GM19467 (cell line): ENCODE measurements at regions not wholly inside any gene's neighbourhood (a gene's known extent, or its start where the extent isn't known, plus 50 kb on each side); places are given as distances from the start of the nearest gene placed in this dataset.
"Not testable (repeated sequence)": the region's sequence is repeated elsewhere in the genome, so short reads cannot be mapped to it uniquely, and the experiment has no call there.

Source experiments
- ATAC-seq: cut with Tn5 transposase; IDR thresholded peaks from one replicate; pipeline ENCODE4 v1.9.1; 2021; ENCODE audit warnings: mild to moderate bottlenecking, moderate library complexity; ENCODE audit not compliant: unreplicated experiment

- no peak for ATAC-seq
Measured at GRCh38 chr16:63473725-63474124, 1437.5 kb upstream of the CDH8 start.

- no peak for ATAC-seq
Measured at GRCh38 chr16:63467513-63467912, 1431.3 kb upstream of the CDH8 start.

GRCh38 chr16:63462316-63462715, 1426.1 kb upstream of the CDH8 start:
- ATAC-seq, result no peak

GRCh38 chr16:63461248-63461841, 1425.1 kb upstream of the CDH8 start:
- ATAC-seq, result no peak

GRCh38 chr16:63458846-63459245, 1422.6 kb upstream of the CDH8 start:
- no peak for ATAC-seq

- ATAC-seq, result no peak
Measured at GRCh38 chr16:63457869-63458268, 1421.6 kb upstream of the CDH8 start.

- no peak for ATAC-seq
Measured at GRCh38 chr16:63453261-63453660, 1417.0 kb upstream of the CDH8 start.

- no peak for ATAC-seq
Measured at GRCh38 chr16:63447121-63447520, 1410.9 kb upstream of the CDH8 start.

GRCh38 chr16:63442246-63442645, 1406.0 kb upstream of the CDH8 start:
- ATAC-seq, result no peak

- no peak for ATAC-seq
Measured at GRCh38 chr16:63426275-63426870, 1390.1 kb upstream of the CDH8 start.

- ATAC-seq, result no peak
Measured at GRCh38 chr16:63422715-63423114, 1386.5 kb upstream of the CDH8 start.

GRCh38 chr16:63416712-63417111, 1380.5 kb upstream of the CDH8 start:
- ATAC-seq, result no peak

- no peak for ATAC-seq
Measured at GRCh38 chr16:63415014-63415413, 1378.8 kb upstream of the CDH8 start.

GRCh38 chr16:63410594-63410993, 1374.4 kb upstream of the CDH8 start:
- ATAC-seq, result no peak

GRCh38 chr16:63403792-63404191, 1367.6 kb upstream of the CDH8 start:
- no peak for ATAC-seq

GRCh38 chr16:63388277-63388676, 1352.0 kb upstream of the CDH8 start:
- ATAC-seq, result not testable (repeated sequence)

- ATAC-seq, result no peak
Measured at GRCh38 chr16:63385714-63386432, 1349.6 kb upstream of the CDH8 start.

GRCh38 chr16:63373744-63374143, 1337.5 kb upstream of the CDH8 start:
- ATAC-seq, result no peak

- ATAC-seq, result no peak
Measured at GRCh38 chr16:63372815-63373214, 1336.6 kb upstream of the CDH8 start.

- ATAC-seq, result no peak
Measured at GRCh38 chr16:63372283-63372682, 1336.0 kb upstream of the CDH8 start.

GRCh38 chr16:63365649-63366304, 1329.5 kb upstream of the CDH8 start:
- ATAC-seq, result no peak

- no peak for ATAC-seq
Measured at GRCh38 chr16:63363738-63364137, 1327.5 kb upstream of the CDH8 start.
